ENCODE measurements at regions not wholly inside any gene's neighbourhood (a gene's known extent, or its start where the extent isn't known, plus 50 kb on each side); places are given as distances from the start of the nearest gene placed in this dataset.
"Not testable (repeated sequence)": the region's sequence is repeated elsewhere in the genome, so short reads cannot be mapped to it uniquely, and the experiment has no call there.

DNA sequence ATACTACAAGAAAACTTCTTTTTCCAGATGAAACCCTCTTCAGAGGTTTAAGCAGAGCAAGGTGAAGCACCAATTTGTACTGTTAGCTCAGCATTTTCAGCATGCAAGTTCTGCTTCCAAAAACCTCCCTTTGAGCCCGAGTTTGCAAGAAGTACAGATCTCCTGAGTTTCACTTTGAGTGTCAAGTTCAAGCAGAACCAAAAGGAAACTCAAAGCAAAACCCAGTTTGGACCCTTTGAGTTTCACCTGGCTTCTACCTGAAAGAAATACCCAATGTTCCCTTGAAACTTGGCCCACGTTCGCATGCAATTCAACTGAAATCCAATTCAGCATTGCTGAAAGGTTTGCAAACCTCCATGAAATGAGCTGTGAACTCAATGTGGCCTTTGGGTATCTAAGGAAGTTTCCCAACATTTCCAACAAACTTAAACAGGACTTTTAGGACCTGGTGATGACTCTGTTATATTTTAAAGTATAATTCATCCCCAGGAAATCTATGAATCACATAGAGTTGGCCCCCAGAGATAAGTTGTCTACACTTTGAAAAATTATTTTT, 62.9 kb upstream of the HBS1L start:
- TF ChIP-seq, protein P1, sequence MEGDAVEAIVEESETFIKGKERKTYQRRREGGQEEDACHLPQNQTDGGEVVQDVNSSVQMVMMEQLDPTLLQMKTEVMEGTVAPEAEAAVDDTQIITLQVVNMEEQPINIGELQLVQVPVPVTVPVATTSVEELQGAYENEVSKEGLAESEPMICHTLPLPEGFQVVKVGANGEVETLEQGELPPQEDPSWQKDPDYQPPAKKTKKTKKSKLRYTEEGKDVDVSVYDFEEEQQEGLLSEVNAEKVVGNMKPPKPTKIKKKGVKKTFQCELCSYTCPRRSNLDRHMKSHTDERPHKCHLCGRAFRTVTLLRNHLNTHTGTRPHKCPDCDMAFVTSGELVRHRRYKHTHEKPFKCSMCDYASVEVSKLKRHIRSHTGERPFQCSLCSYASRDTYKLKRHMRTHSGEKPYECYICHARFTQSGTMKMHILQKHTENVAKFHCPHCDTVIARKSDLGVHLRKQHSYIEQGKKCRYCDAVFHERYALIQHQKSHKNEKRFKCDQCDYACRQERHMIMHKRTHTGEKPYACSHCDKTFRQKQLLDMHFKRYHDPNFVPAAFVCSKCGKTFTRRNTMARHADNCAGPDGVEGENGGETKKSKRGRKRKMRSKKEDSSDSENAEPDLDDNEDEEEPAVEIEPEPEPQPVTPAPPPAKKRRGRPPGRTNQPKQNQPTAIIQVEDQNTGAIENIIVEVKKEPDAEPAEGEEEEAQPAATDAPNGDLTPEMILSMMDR (IDR thresholded peaks at IDR 0.05; ENCODE audit: borderline replicate concordance, control extremely low read depth, extremely low read depth, insufficient read depth, missing control alignments) = no peak
- in situ Hi-C loops (cut with MboI; ENCODE audit: low sequenced_read_pairs, unreplicated experiment) = no loop called here
- no peak for DNase-seq (ENCODE audit: low spot score)

DNA sequence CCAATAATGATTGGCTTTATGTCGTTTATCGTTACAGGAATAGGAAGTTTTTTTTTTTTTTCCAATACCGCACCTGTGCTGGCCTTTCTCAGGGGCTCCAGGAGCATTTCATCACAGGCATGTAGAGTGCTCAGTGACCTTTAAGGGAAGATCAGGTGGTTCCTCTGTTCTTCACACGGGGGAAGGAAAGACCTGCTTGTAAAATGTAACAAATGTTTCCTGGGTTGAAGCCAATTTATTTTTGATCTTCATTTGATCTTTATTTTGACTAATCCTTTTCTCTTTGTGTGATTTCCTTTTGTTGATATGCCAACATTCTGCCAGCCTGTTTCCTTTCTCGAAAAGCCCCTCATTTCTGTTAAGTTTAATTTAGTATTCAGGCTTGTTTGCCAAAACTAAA, 61.9 kb upstream of the HBS1L start:
- in situ Hi-C loops (cut with MboI; ENCODE audit: low sequenced_read_pairs, unreplicated experiment) = no loop called here
- no peak for DNase-seq (ENCODE audit: low spot score)
- TF ChIP-seq, protein P1 (IDR thresholded peaks at IDR 0.05; ENCODE audit: borderline replicate concordance, control extremely low read depth, extremely low read depth, insufficient read depth, missing control alignments) = no peak

DNA sequence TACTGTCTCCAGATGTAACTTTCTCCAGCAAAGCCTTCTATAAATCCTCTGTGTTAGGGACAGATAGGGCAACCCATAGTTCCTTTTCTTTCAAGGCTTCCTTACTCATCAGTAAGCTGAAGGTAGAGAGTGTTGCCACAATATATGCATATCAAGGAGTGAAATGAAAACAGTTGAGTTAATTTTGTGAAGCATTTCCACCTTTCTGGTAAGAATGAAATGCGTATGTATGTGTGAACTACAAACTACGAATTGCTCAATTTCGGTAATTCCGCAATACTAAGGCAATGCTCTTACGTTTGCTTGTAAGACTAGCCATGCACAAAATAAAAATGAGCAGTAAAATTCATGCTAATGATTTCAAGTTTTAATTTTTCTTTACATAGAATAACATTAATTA, 61.2 kb upstream of the HBS1L start:
- in situ Hi-C loops (cut with MboI; ENCODE audit: low sequenced_read_pairs, unreplicated experiment) = no loop called here
- TF ChIP-seq, protein P1 (IDR thresholded peaks at IDR 0.05; ENCODE audit: borderline replicate concordance, control extremely low read depth, extremely low read depth, insufficient read depth, missing control alignments) = no peak
- DNase-seq (ENCODE audit: low spot score) = no peak

DNA sequence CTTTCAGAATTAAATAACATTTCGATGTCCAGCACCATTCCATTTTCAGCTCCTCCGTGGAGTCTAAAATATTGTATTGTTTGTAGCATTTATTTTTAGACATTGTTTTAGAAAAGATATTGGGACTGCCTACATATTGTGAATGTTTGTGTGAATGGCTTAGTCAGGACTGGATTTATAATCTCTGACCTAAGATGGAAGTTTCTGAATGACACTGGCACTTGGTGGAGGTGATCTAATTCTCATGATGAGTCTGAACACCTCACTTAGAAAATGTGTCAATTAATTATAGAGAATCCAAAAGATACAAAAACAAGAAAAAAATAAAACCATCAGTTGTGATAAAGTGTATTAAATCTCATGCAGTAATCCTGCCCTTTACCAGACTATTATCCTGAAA, 60.8 kb upstream of the HBS1L start:
- no peak for DNase-seq (ENCODE audit: low spot score)
- in situ Hi-C loops (cut with MboI; ENCODE audit: low sequenced_read_pairs, unreplicated experiment) = no loop called here
- TF ChIP-seq, protein P1 (IDR thresholded peaks at IDR 0.05; ENCODE audit: borderline replicate concordance, control extremely low read depth, extremely low read depth, insufficient read depth, missing control alignments) = no peak

DNA sequence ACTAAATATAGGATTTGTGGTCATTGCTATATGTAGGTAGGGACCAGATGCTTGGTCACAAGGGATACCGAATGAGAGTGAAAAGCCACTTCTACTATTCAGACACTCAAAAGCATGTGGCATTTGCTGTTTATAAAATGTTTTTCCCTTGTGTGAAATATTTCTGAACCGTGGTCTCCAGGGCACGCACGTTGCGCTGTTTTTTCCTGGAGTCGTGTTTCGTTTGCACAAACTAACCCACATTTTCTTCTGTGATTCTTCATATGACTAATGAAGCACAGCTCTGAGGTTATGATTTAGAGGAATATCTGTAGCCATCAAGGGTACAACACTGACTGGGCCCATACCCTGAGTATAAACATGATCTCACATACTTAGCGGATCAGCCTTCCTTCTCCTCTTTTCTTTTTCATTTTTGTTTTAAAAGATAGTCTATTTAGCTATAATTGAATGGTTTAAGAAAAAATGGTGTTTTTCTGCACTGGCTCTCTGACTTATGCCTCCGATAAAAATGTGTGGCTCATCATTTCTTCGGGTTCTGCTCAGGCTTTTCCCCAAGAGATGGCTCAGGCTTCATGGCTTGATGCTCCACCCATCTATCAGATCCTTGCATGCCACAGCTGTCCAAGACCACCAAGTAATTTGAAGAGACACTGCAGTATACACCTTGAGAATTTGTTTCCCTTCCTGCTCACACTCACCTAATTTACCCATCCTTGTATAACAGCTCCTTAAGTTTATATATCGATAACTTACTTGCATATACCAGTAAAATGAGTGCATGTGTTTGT, 59.9 kb upstream of the HBS1L start:
- no peak for DNase-seq (ENCODE audit: low spot score)
- TF ChIP-seq, protein P1 (IDR thresholded peaks at IDR 0.05; ENCODE audit: borderline replicate concordance, control extremely low read depth, extremely low read depth, insufficient read depth, missing control alignments) = no peak
- in situ Hi-C loops (cut with MboI; ENCODE audit: low sequenced_read_pairs, unreplicated experiment) = no loop called here

DNA sequence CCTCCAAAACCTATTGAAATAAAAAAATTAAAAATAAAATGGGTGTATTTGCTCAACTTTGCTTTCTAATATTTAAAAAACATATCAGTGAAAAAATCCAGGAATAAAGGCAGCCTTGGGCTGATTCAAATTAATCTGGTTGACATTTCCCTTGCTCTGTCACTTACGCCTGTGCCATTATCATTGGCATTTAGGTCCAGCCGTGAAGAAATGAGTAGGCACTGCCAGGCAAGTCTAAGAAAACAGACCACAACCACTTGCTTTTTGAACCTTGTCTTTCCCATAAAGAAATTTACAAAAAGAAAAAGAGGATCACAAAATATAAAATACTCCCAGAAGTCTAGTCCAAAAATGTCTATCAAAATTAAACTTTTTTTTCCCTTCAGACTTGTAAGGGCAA, 59.2 kb upstream of the HBS1L start:
- TF ChIP-seq, protein P1 (IDR thresholded peaks at IDR 0.05; ENCODE audit: borderline replicate concordance, control extremely low read depth, extremely low read depth, insufficient read depth, missing control alignments) = no peak
- in situ Hi-C loops (cut with MboI; ENCODE audit: low sequenced_read_pairs, unreplicated experiment) = no loop called here
- DNase-seq (ENCODE audit: low spot score) = no peak

DNA sequence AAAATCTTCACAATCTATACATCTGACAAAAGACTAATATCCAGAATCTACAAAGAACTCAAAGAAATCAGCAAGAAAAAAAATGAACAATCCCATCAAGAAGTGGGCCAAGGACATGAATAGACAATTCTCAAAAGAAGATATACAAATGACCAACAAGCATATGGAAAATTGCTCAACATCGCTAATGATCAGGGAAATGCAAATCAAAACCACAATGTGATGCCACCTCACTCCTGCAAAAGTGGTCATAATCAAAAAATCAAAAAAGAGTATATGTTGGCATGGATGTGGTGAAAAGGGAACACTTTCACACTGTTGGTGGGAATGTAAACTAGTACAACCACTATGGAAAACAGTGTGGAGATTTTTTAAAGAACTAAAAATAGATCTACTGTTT, 58.3 kb upstream of the HBS1L start:
- DNase-seq (ENCODE audit: low spot score); in situ Hi-C loops (cut with MboI; ENCODE audit: low sequenced_read_pairs, unreplicated experiment): not testable (repeated sequence)

DNA sequence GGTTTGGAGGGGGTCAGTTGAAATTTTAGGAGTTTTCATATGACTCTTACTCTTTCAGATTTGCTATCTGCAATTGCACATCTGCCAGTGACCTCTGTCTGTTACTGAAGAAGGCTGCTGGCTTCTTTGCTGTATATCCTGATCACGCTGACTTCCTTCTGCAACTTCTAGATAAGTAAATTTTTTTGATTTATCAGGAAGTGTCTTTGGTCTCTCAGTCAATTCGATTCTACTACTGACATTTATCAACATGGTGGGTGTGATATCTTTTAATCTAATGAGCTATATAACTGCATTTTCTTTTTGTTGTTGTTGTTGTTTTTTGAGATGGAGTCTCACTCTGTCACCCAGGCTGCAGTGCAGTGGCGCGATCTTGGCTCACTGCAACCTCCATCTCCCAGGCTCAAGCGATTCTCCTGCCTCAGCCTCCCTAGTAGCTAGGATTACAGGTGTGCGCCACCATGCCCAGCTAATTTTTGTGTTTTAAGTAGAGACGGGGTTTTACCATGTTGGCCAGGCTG, 55.7 kb upstream of the HBS1L start:
- DNase-seq (ENCODE audit: low spot score); in situ Hi-C loops (cut with MboI; ENCODE audit: low sequenced_read_pairs, unreplicated experiment): not testable (repeated sequence)

Measured in GM13976 (cell line).